SK-N-SH (cell line): ENCODE measurements at regions not wholly inside any gene's neighbourhood (a gene's known extent, or its start where the extent isn't known, plus 50 kb on each side); places are given as distances from the start of the nearest gene placed in this dataset.

Experiments
- CTCF ChIA-PET: fragments of 300-600, 350-600 bp; formaldehyde crosslinking; extraction: SDS; loops from one replicate; lab custom pipeline; 2021; lab: Yijun Ruan, JAX
- POLR2A ChIA-PET: fragments of 350-600 bp; sonication (Branson Sonifier 250); formaldehyde crosslinking; extraction: SDS; loops from one replicate; lab custom pipeline; 2020; ENCODE audit warnings: antibody characterized with exemption, inconsistent platforms; lab: Yijun Ruan, JAX
- DNase-seq: peaks from one replicate; pipeline ENCODE4 v3.0.0; 2012
- H2AFZ ChIP-seq: fragments of 200-600 bp; sonication (generic); 2 replicates; pipeline ENCODE4 v1.8.1; 2016; ENCODE audit warnings: antibody characterized with exemption, mild to moderate bottlenecking, low read depth
- H3F3A ChIP-seq: fragments of 200-600 bp; sonication (generic); replicated peaks from 2 replicates; pipeline ENCODE3; 2016; ENCODE audit warnings: antibody characterized with exemption, mild to moderate bottlenecking; ENCODE audit not compliant: insufficient read depth
- H3K27ac ChIP-seq, 2 experiments: fragments of 200-500 bp in 1 of 2; fragments of 200-600 bp in 1 of 2; sonication (Bioruptor generic) in 1 of 2; sonication (generic), shearing (Covaris generic) in 1 of 2; 2 replicates each; pipeline versions ENCODE4 v1.5.1 to v1.6.1; 2014 to 2016; ENCODE audit warnings: low read depth in 2 of 2, inconsistent platforms in 1 of 2, low read length in 1 of 2, mild to moderate bottlenecking in 1 of 2, mixed read lengths in 1 of 2
- H3K27me3 ChIP-seq: fragments of 200-600 bp; sonication (generic), shearing (Covaris generic); 2 replicates; pipeline ENCODE4 v1.6.1; 2016; ENCODE audit warnings: mixed run types; ENCODE audit not compliant: insufficient read depth
- H3K36me3 ChIP-seq, 2 experiments: fragments of 200-500 bp in 1 of 2; fragments of 200-600 bp in 1 of 2; sonication (Bioruptor generic) in 1 of 2; sonication (generic) in 1 of 2; replicated peaks in 1 of 2; 2 replicates each; pipeline versions ENCODE3 to v1.5.1; 2014 to 2016; ENCODE audit warnings: low read length in 1 of 2, mild to moderate bottlenecking in 1 of 2; ENCODE audit not compliant: insufficient read depth in 2 of 2, control insufficient read depth in 1 of 2
- H3K4me1 ChIP-seq, 2 experiments: fragments of 200-500 bp in 1 of 2; fragments of 200-600 bp in 1 of 2; sonication (Bioruptor generic) in 1 of 2; sonication (generic), shearing (Covaris generic) in 1 of 2; 2 replicates each; pipeline versions ENCODE4 v1.5.1 to v1.6.1; 2014 to 2016; ENCODE audit warnings: low read depth in 1 of 2, low read length in 1 of 2, mixed run types in 1 of 2; ENCODE audit not compliant: insufficient read depth in 2 of 2, control insufficient read depth in 1 of 2
- H3K4me2 ChIP-seq: fragments of 200-600 bp; sonication (generic), shearing (Covaris generic); 2 replicates; pipeline ENCODE4 v1.6.1; 2017; ENCODE audit warnings: mixed run types
- H3K4me3 ChIP-seq, 2 experiments: fragments of 200-500 bp in 1 of 2; fragments of 200-600 bp in 1 of 2; sonication (Bioruptor generic) in 1 of 2; sonication (generic), shearing (Covaris generic) in 1 of 2; 2 replicates each; pipeline versions ENCODE4 v1.5.1 to v1.8.1; 2014 to 2016; ENCODE audit warnings: low read depth in 2 of 2, inconsistent platforms in 1 of 2, low read length in 1 of 2, mild to moderate bottlenecking in 1 of 2, mixed read lengths in 1 of 2, moderate library complexity in 1 of 2
- H3K79me2 ChIP-seq: fragments of 200-600 bp; sonication (generic); 2 replicates; pipeline ENCODE4 v1.8.1; 2017; ENCODE audit warnings: mild to moderate bottlenecking; ENCODE audit not compliant: insufficient read depth
- H3K9ac ChIP-seq: fragments of 200-600 bp; sonication (generic); 2 replicates; pipeline ENCODE4 v1.6.1; 2017; ENCODE audit warnings: mixed run types
- H3K9me2 ChIP-seq: fragments of 200-600 bp; sonication (generic); 2 replicates; pipeline ENCODE4 v1.6.1; 2017; ENCODE audit warnings: mixed run types
- H3K9me3 ChIP-seq: fragments of 200-600 bp; sonication (generic); 2 replicates; pipeline ENCODE4 v1.6.1; 2017; ENCODE audit warnings: mixed run types, mild to moderate bottlenecking, moderate library complexity
- H4K20me1 ChIP-seq: fragments of 200-600 bp; sonication (generic); 2 replicates; pipeline ENCODE4 v1.6.1; 2017; ENCODE audit warnings: mild to moderate bottlenecking, mixed run types; ENCODE audit not compliant: insufficient read depth
- CHD2 ChIP-seq: fragments of 150-350 bp; IDR thresholded peaks from 2 replicates; pipeline ENCODE4 v1.6.1; 2018; ENCODE audit warnings: low read length; ENCODE audit not compliant: partially characterized antibody
- ELF1 ChIP-seq: IDR thresholded peaks from 2 replicates; pipeline ENCODE4 v1.4.0; 2012
- EP300 ChIP-seq, 2 experiments: IDR thresholded peaks; 2 replicates each; pipeline versions ENCODE4 v1.4.0 to v1.6.1; 2012; ENCODE audit warnings: borderline replicate concordance in 1 of 2, low read depth in 1 of 2, low read length in 1 of 2
- EZH2phosphoT487 ChIP-seq: fragments of 200-600 bp; sonication (generic); IDR thresholded peaks from 2 replicates; pipeline ENCODE4 v1.6.1; 2017; ENCODE audit warnings: low read depth, mixed run types, mild to moderate bottlenecking, antibody characterized with exemption, moderate library complexity, borderline replicate concordance
- FOXJ3 ChIP-seq: sonication (generic); formaldehyde crosslinking; IDR thresholded peaks from 2 replicates; pipeline ENCODE4 v1.5.1; 2020; ENCODE audit warnings: mild to moderate bottlenecking, missing genetic modification reagents
- FOXM1 ChIP-seq: IDR thresholded peaks from 2 replicates; pipeline ENCODE4 v1.4.0; 2012; ENCODE audit warnings: low read depth, mild to moderate bottlenecking
- GABPA ChIP-seq: IDR thresholded peaks from 2 replicates; pipeline ENCODE4 v1.4.0; 2012; ENCODE audit warnings: low read depth, mild to moderate bottlenecking
- IRF3 ChIP-seq: fragments of 150-350 bp; IDR thresholded peaks from 2 replicates; pipeline ENCODE4 v1.6.1; 2016; ENCODE audit warnings: mild to moderate bottlenecking, low read depth, low read length
- JUND ChIP-seq: IDR thresholded peaks from 2 replicates; pipeline ENCODE4 v1.4.0; 2012
- MAX ChIP-seq: IDR thresholded peaks from 2 replicates; pipeline ENCODE4 v1.4.0; 2012; ENCODE audit warnings: low read depth
- MEF2A ChIP-seq: IDR thresholded peaks from 2 replicates; pipeline ENCODE4 v1.4.0; 2012; ENCODE audit warnings: low read depth, borderline replicate concordance
- NRF1 ChIP-seq: IDR thresholded peaks from 2 replicates; pipeline ENCODE4 v1.6.1; 2012; ENCODE audit warnings: low read depth, mild to moderate bottlenecking, low read length
- POLR2AphosphoS5 ChIP-seq: IDR thresholded peaks from 2 replicates; pipeline ENCODE4 v1.6.1; 2012; ENCODE audit warnings: low read depth, low read length
- RFX5 ChIP-seq: IDR thresholded peaks from 2 replicates; pipeline ENCODE4 v1.6.1; 2012; ENCODE audit warnings: mild to moderate bottlenecking, improper control_type of control experiment, low read length
- SIN3A ChIP-seq: IDR thresholded peaks from 2 replicates; pipeline ENCODE4 v1.6.1; 2012; ENCODE audit warnings: low read depth, mild to moderate bottlenecking, low read length, moderate library complexity, borderline replicate concordance
- TAF1 ChIP-seq: IDR thresholded peaks from 2 replicates; pipeline ENCODE4 v1.6.1; 2012; ENCODE audit warnings: low read depth, mild to moderate bottlenecking, low read length, moderate library complexity, borderline replicate concordance
- TCF12 ChIP-seq: IDR thresholded peaks from 2 replicates; pipeline ENCODE4 v1.4.0; 2012
- USF1 ChIP-seq: IDR thresholded peaks from 2 replicates; pipeline ENCODE4 v1.4.0; 2012; ENCODE audit warnings: low read depth, borderline replicate concordance
- USF2 ChIP-seq: fragments of 150-350 bp; IDR thresholded peaks from 2 replicates; pipeline ENCODE4 v1.6.1; 2017; ENCODE audit warnings: antibody characterized with exemption, low read length, low read depth, borderline replicate concordance
- YY1 ChIP-seq: IDR thresholded peaks from 2 replicates; pipeline ENCODE4 v1.4.0; 2012; ENCODE audit warnings: low read depth, mild to moderate bottlenecking
- ZBTB33 ChIP-seq: IDR thresholded peaks from 2 replicates; pipeline ENCODE4 v1.4.0; 2012; ENCODE audit warnings: low read depth, borderline replicate concordance
- WGBS: methylation state at CpG from one replicate; pipeline ENCODE4 v1.1.6; 2017; ENCODE audit warnings: low lambda C conversion rate; 5-methylcytosine and 5-hydroxymethylcytosine counted together

GRCh38 chr6:166752097-166752496 is 125.0 kb upstream of the RPS6KA2 start:
- no peak overlapping the region for H3K4me2 ChIP-seq
- H3K36me3 ChIP-seq, result no peaks in the 10 kb centered on the region
- POLR2A ChIA-PET, result no interaction called here
- H3K27ac ChIP-seq, result no peak overlapping the region
- H3K27me3 ChIP-seq, result no peaks in the 10 kb centered on the region; the same call in 1 of the 2 replicates
- H3K9me3 ChIP-seq, result no peaks in the 10 kb centered on the region
- no peaks in the 10 kb centered on the region for H4K20me1 ChIP-seq
- 89% methylated on average over 9 of the region's 9 CpGs for WGBS
- no peak for TF ChIP-seq CHD2
- no peak for TF ChIP-seq RFX5
- TF ChIP-seq SIN3A, result no peak
- TF ChIP-seq USF2, result no peak
- TF ChIP-seq ELF1, result no peak
- TF ChIP-seq MAX, result no peak
- TF ChIP-seq POLR2AphosphoS5, result no peak
- no peak for TF ChIP-seq ZBTB33
- no peak for TF ChIP-seq FOXM1
- no peak for TF ChIP-seq YY1
- TF ChIP-seq FOXJ3 (CRISPR knock-in tag), result no peak
- no peak for TF ChIP-seq NRF1
- no peak for TF ChIP-seq JUND
- no peaks in the 10 kb centered on the region for H3K9me2 ChIP-seq
- CTCF ChIA-PET, result no interaction called here
- no peak for DNase-seq
- no peak overlapping the region for H2AFZ ChIP-seq
- H3K4me1 ChIP-seq, result peaks cover 0 to 16% of the 10 kb centered on the region in 2 experiments; a peak in 1 of 4 replicates
- H3F3A ChIP-seq, result no peaks in the 10 kb centered on the region
- no peak overlapping the region for H3K4me3 ChIP-seq
- no peaks in the 10 kb centered on the region for H3K79me2 ChIP-seq
- no peak overlapping the region for H3K9ac ChIP-seq

- POLR2A ChIA-PET, result no interaction called here
- WGBS, result 81% methylated on average over 14 of the region's 19 CpGs
- CTCF ChIA-PET, result interaction anchor here (0.7 kb wide), 1 partner anchor 20 kb away, joined by 3 read pairs; no protein-coding TSS in a partner anchor
Measured at GRCh38 chr6:166751051-166751595, 124.1 kb upstream of the RPS6KA2 start.

More at GRCh38 chr6:166751051-166751595, 124.1 kb upstream of the RPS6KA2 start:
- no peak for TF ChIP-seq USF2
- no peak for TF ChIP-seq TCF12
- TF ChIP-seq IRF3, result no peak
- no peak for TF ChIP-seq CHD2
- TF ChIP-seq GABPA, result no peak
- TF ChIP-seq EZH2phosphoT487, result no peak
- TF ChIP-seq SIN3A, result no peak
- no peak for TF ChIP-seq TAF1
- TF ChIP-seq USF1, result no peak
- TF ChIP-seq EP300 (IDR thresholded peaks at IDR 0.05; ENCODE audit: borderline replicate concordance in 1 of 2, low read depth in 1 of 2, low read length in 1 of 2), result no peak
- TF ChIP-seq MEF2A, result no peak
- no peaks in the 10 kb centered on the region for H3K36me3 ChIP-seq
- no peak overlapping the region for H3K4me3 ChIP-seq
- H2AFZ ChIP-seq, result no peak overlapping the region
- no peaks in the 10 kb centered on the region for H3K9me2 ChIP-seq
- DNase-seq, result peak; percentile 50
- no peak overlapping the region for H3K27ac ChIP-seq
- H4K20me1 ChIP-seq, result no peaks in the 10 kb centered on the region
- H3K9me3 ChIP-seq, result no peaks in the 10 kb centered on the region
- H3K4me2 ChIP-seq, result no peak overlapping the region
- H3K79me2 ChIP-seq, result no peaks in the 10 kb centered on the region
- no peaks in the 10 kb centered on the region for H3K27me3 ChIP-seq
- no peaks in the 10 kb centered on the region for H3F3A ChIP-seq
- no peak overlapping the region for H3K9ac ChIP-seq
- peaks cover 0 to 16% of the 10 kb centered on the region in 2 experiments; a peak in 1 of 4 replicates for H3K4me1 ChIP-seq
